Stimulated activated effector memory CD8-positive, alpha-beta T cell treated with anti-CD3 and anti-CD28 coated beads, Interleukin-12 subunit alpha, Interleukin-12 subunit beta, amount 100 ng/mL, for 72 hours (primary cell): ENCODE measurements at regions not wholly inside any gene's neighbourhood (a gene's known extent, or its start where the extent isn't known, plus 50 kb on each side); places are given as distances from the start of the nearest gene placed in this dataset.

Experiments
- ATAC-seq: fragments of 150-1000 bp; cut with Tn5 transposase; 2 replicates; pipeline ENCODE4 v1.10.0; 2021
- DNase-seq, 2 donors: peaks; one replicate each; pipeline ENCODE4 v3.0.0; 2021 to 2022; ENCODE audit warnings: low spot score in 2 of 2
- H3K27ac Mint-ChIP-seq: one replicate; pipeline ENCODE4 v1.8.0; 2022; ENCODE audit warnings: mild to moderate bottlenecking, mixed read lengths
- H3K36me3 Mint-ChIP-seq: one replicate; pipeline ENCODE4 v1.8.0; 2022; ENCODE audit warnings: mild to moderate bottlenecking, mixed read lengths
- H3K4me1 Mint-ChIP-seq: one replicate; pipeline ENCODE4 v1.8.0; 2022; ENCODE audit warnings: mixed read lengths
- H3K4me3 Mint-ChIP-seq: one replicate; pipeline ENCODE4 v1.8.0; 2022; ENCODE audit warnings: mild to moderate bottlenecking, mixed read lengths
- H3K9me3 Mint-ChIP-seq: one replicate; pipeline ENCODE4 v1.8.0; 2022; ENCODE audit warnings: mixed read lengths

DNA sequence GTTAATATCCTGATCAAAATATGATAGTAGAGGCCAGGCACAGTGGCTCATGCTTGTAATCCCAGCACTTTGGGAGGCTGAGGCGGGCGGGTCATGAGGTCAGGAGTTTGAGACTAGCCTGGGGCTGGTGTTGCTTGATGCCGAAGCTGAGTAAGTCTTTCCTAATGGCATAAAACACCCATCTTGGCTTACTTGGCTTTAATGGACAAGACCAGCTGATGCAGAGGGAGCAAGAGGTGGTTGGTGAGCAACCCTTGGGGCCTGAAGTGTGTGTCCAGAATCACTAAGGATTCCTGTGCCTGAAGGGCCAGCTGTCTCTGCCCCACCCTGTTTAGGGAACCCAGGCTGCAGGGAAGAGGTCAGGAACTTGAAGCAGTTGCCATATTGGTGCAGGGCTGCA is 217.2 kb downstream of the ARL4C start:
- peaks cover 6% of the 10 kb centered on the region for H3K9me3 Mint-ChIP-seq
- peaks cover 66% of the 10 kb centered on the region for H3K4me1 Mint-ChIP-seq

DNA sequence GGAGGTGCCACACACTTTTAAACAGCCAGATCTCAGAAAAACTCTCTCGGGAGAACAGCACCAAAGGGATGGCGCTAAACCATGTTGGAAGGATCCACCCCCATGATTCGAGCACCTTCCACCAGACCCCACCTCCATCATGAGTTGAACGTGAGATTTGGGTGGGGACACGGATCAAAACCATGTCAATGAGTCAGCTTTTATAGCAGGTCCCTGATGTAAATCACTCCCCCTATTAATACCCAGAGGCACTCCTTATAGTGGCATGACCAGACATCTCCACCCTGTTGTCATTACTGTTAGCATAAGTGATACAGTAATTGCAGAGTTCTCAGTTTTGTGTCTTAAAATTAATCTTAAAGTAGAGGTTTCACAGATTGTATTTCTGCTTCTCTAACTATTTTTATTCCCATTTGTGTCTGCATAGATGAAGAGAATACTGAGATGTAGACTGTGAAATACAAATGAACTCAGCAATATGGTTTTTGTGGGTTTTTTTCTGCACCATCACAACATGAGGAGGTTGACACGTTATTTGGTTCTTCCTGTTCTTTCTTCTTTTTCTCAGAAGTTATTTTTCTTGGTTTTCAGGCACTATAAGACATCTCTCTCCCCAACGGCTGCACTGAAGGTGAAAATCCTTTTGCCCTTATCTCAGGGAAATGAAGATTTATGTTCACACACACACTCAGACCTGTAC is 218.2 kb downstream of the ARL4C start:
- Mint-ChIP-seq H3K36me3 (peaks cover 16% of the 10 kb centered on the region), H3K27ac (peak overlapping the region; percentile 70), H3K4me3 (peak overlapping the region; percentile 15), H3K4me1 (peaks cover 72% of the 10 kb centered on the region), H3K9me3 (peaks cover 6% of the 10 kb centered on the region)
- DNase-seq (peak in 1 of 2 donors; percentile 68), ATAC-seq (peak; percentile 91)

More for the DNA sequence above, 217.2 kb downstream of the ARL4C start:
- peak overlapping the region; percentile 70 for H3K27ac Mint-ChIP-seq
- DNase-seq = peak in 1 of 2 donors; percentile 47
- no peak for ATAC-seq
- H3K4me3 Mint-ChIP-seq = no peak overlapping the region
- peaks cover 17% of the 10 kb centered on the region for H3K36me3 Mint-ChIP-seq

DNA sequence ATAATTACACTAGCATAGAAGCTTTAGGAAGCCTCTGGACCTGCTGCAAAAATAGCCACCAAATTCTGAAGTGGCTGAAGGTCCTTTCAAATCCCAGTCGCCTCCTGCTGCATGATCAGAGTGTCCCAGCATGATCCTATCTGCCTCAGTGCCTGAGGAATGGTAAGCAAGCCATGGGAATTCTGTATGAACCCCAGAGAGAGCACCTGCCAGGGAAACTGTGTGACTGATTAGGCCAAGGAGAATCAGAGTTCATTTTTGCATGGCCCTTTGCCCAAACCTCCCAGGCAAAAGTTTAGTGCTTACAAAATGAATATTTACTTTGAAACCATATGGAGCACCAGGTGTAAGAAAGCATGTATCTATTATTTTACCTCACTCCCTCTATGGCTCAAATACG is 221.4 kb downstream of the ARL4C start:
- DNase-seq (no peak), ATAC-seq (no peak)
- H3K27ac Mint-ChIP-seq = peak overlapping the region; percentile 87
- H3K4me1 Mint-ChIP-seq = peaks cover 85% of the 10 kb centered on the region
- no peak overlapping the region for H3K4me3 Mint-ChIP-seq
- H3K36me3 Mint-ChIP-seq = peaks cover 22% of the 10 kb centered on the region
- peaks cover 6% of the 10 kb centered on the region for H3K9me3 Mint-ChIP-seq

DNA sequence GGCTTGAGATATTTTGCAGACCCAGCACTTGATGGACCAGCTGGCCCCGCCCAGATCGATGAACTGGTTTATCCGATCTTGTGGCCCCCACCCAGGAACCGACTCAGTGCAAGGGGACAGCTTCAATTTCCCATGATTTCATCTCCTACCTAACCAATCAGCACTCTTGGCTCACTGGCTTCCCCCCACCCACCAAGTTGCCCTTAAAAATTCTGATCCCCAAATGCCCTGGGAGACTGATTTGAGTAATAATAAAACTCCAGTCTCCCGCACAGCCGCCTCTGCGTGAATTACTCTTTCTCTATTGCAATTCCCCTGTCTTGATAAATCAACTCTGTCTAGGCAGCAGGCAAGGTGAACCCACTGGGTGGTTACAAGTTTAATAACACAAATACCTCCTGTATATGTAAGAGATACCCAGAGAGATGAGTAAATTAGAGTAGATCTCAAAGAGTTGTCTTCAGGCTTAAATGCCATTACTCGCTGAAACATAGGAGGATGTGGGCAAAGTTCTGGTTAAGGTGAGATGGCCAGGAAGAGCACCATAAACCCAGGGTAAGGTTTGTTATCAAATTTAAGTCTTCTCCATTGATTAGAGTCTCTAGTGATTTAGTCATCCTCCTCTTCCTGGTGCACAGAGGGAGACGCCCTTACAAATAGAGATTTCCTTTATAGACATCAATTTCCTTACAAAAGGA is 222.8 kb downstream of the ARL4C start:
- Mint-ChIP-seq H3K27ac (peak overlapping the region; percentile 87), H3K4me1 (peaks cover 86% of the 10 kb centered on the region), H3K36me3 (peaks cover 17% of the 10 kb centered on the region), H3K4me3 (peak overlapping the region; percentile 52), H3K9me3 (peaks cover 3% of the 10 kb centered on the region)
- ATAC-seq (peak; percentile 55), DNase-seq (peak in 1 of 2 donors; percentile 65)

GRCh38 chr2:234272069-234272850 is 221.8 kb downstream of the SPP2 start:
- Mint-ChIP-seq H3K27ac (peak overlapping the region; percentile 87), H3K9me3 (no peaks in the 10 kb centered on the region), H3K36me3 (peaks cover 17% of the 10 kb centered on the region), H3K4me3 (peak overlapping the region; percentile 52), H3K4me1 (peaks cover 78% of the 10 kb centered on the region)
- ATAC-seq (peak; percentile 83), DNase-seq (peak in 1 of 2 donors; percentile 44)

GRCh38 chr2:234271338-234271737 is 220.8 kb downstream of the SPP2 start:
- peaks cover 81% of the 10 kb centered on the region for H3K4me1 Mint-ChIP-seq
- peaks cover 17% of the 10 kb centered on the region for H3K36me3 Mint-ChIP-seq
- H3K4me3 Mint-ChIP-seq = no peak overlapping the region

GRCh38 chr2:234269769-234270204 is 219.3 kb downstream of the SPP2 start:
- peak in 1 of 2 donors; percentile 46 for DNase-seq
- Mint-ChIP-seq H3K4me3 (no peak overlapping the region), H3K4me1 (peaks cover 75% of the 10 kb centered on the region), H3K27ac (no peak overlapping the region), H3K36me3 (peaks cover 17% of the 10 kb centered on the region), H3K9me3 (no peaks in the 10 kb centered on the region)
- ATAC-seq = no peak

More at GRCh38 chr2:234271338-234271737, 220.8 kb downstream of the SPP2 start:
- Mint-ChIP-seq H3K9me3 (no peaks in the 10 kb centered on the region), H3K27ac (peak overlapping the region; percentile 87)
- DNase-seq (no peak), ATAC-seq (no peak)

DNA sequence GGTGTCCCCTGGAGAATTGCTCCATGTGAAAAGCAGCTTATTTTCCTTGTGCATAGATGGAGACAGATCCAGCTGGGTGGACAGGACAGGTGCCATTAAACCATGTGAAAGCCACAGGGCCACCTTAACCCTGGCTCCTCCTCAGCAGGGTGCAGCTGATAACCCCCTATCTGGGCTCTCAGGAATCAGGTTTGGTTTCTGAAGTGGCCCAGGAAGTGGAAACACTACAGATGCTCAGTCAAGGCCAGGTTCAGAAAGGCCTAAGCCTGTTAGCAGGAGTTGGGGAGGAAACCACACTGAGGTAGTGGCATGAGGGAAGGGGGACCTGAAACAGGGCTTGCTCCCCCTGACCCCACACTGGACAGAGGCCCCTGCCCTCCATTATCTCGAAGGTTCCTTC is 217.0 kb downstream of the SPP2 start:
- ATAC-seq = no peak
- peak in 1 of 2 donors; percentile 46 for DNase-seq
- Mint-ChIP-seq H3K9me3 (no peaks in the 10 kb centered on the region), H3K4me3 (no peak overlapping the region), H3K36me3 (peaks cover 7% of the 10 kb centered on the region), H3K27ac (no peak overlapping the region), H3K4me1 (peaks cover 61% of the 10 kb centered on the region)

DNA sequence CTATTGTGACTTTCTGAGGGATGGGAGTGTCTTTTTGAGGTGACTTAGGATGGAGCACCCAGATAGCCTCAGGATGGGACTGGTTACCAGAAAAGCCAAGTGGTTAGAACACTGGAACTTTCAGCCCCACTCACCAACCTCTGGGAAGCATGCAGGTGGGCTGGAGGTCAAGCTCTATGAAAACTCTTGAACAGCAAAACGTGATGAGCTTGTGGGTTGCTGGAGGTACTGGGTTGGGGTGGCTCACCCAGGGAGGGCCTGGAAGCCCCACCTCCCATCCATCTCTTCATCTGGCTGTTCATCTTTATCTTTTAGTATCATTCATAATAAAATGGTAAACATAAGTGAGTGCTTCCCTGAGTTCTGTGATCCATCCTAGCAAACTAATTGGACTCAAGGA is 216.4 kb downstream of the SPP2 start:
- H3K27ac Mint-ChIP-seq = no peak overlapping the region
- peaks cover 1% of the 10 kb centered on the region for H3K36me3 Mint-ChIP-seq
- DNase-seq (peak in 1 of 2 donors; percentile 42), ATAC-seq (no peak)
- no peaks in the 10 kb centered on the region for H3K9me3 Mint-ChIP-seq
- H3K4me1 Mint-ChIP-seq = peaks cover 55% of the 10 kb centered on the region
- H3K4me3 Mint-ChIP-seq = no peak overlapping the region

GRCh38 chr2:234265206-234265605 is 214.7 kb downstream of the SPP2 start:
- peaks cover 39% of the 10 kb centered on the region for H3K4me1 Mint-ChIP-seq
- H3K36me3 Mint-ChIP-seq = no peaks in the 10 kb centered on the region
- no peak overlapping the region for H3K4me3 Mint-ChIP-seq
- DNase-seq = no peak
- ATAC-seq = no peak
- peak overlapping the region; percentile 2 for H3K27ac Mint-ChIP-seq
- no peaks in the 10 kb centered on the region for H3K9me3 Mint-ChIP-seq

DNA sequence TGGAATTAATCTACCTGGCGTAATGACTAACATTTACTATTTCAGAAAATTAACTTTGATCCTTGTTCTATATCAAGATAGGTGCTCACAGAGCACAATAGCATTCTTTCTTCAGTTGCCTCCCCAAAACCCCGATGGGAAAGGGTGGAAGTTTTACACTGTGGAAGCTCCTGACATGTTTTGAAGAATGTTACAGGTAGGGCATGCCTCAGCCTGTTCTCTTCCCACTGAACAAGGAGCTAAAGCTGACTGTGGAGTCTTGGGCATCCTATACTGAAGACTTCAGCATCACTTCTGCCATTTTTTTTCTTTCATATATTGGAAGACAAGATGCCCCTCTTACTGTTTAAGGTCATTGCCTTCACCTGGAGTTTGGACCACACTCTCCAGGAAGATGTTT is 211.2 kb downstream of the SPP2 start:
- no peak overlapping the region for H3K4me3 Mint-ChIP-seq
- H3K36me3 Mint-ChIP-seq = no peaks in the 10 kb centered on the region
- no peak for ATAC-seq
- no peak for DNase-seq
- no peaks in the 10 kb centered on the region for H3K9me3 Mint-ChIP-seq
- no peak overlapping the region for H3K27ac Mint-ChIP-seq
- peaks cover 25% of the 10 kb centered on the region for H3K4me1 Mint-ChIP-seq

- Mint-ChIP-seq H3K9me3 (no peaks in the 10 kb centered on the region), H3K27ac (peak overlapping the region; percentile 43), H3K36me3 (no peaks in the 10 kb centered on the region), H3K4me3 (no peak overlapping the region), H3K4me1 (peaks cover 13% of the 10 kb centered on the region)
- DNase-seq (no peak), ATAC-seq (no peak)
These were observed 208.9 kb downstream of the SPP2 start for GRCh38 chr2:234259440-234259839.

- ATAC-seq (peak; percentile 54), DNase-seq (no peak)
- no peak overlapping the region for H3K4me3 Mint-ChIP-seq
- H3K9me3 Mint-ChIP-seq = no peaks in the 10 kb centered on the region
- peaks cover 10% of the 10 kb centered on the region for H3K4me1 Mint-ChIP-seq
- no peaks in the 10 kb centered on the region for H3K36me3 Mint-ChIP-seq
- no peak overlapping the region for H3K27ac Mint-ChIP-seq
These were observed 208.2 kb downstream of the SPP2 start for GRCh38 chr2:234258562-234259141.

DNA sequence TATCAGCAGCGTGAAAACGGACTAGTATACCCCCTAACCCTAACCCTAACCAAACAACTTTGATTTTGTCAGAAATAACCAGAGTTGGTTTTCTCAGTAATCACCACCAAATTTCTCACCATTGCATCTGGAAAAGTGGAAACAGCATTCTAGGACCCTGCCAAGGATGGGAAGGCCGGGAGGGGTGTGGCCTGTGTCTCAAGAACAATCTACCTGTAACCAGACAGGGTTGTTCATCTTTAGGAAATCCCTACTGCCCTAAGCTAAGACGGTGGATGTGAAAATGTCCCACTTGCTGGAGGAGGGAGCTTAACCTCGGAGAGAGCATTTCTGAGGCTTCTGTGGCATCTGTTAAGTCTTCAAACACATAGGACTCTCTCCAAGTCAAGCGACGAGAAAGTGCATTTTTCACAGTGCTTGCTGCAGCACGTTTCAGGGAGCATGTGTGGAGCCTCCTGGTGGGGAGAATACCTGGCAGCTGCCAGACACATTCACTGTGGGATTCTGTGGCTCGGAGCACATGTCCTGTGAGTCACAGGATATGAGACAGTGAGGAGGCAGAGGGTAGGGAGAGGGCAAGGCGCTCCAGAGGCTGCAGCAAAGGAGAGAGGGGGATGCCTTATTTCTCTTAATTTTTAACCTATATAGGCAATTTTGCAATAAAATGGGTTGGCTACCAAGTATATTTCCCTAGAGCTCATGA is 207.5 kb downstream of the SPP2 start:
- no peak overlapping the region for H3K27ac Mint-ChIP-seq
- H3K4me3 Mint-ChIP-seq = no peak overlapping the region
- no peak for DNase-seq

More for the DNA sequence above, 207.5 kb downstream of the SPP2 start:
- peak; percentile 87 for ATAC-seq
- Mint-ChIP-seq H3K36me3 (no peaks in the 10 kb centered on the region), H3K4me1 (peaks cover 9% of the 10 kb centered on the region), H3K9me3 (no peaks in the 10 kb centered on the region)
